ENCODE measurements at regions not wholly inside any gene's neighbourhood (a gene's known extent, or its start where the extent isn't known, plus 50 kb on each side); places are given as distances from the start of the nearest gene placed in this dataset.

GRCh38 chr6:137763886-137764285, 103.2 kb upstream of the TNFAIP3 start:
- no peak for DNase-seq

- DNase-seq: no peak
Observed at GRCh38 chr6:137764464-137764863, 102.6 kb upstream of the TNFAIP3 start.

DNA sequence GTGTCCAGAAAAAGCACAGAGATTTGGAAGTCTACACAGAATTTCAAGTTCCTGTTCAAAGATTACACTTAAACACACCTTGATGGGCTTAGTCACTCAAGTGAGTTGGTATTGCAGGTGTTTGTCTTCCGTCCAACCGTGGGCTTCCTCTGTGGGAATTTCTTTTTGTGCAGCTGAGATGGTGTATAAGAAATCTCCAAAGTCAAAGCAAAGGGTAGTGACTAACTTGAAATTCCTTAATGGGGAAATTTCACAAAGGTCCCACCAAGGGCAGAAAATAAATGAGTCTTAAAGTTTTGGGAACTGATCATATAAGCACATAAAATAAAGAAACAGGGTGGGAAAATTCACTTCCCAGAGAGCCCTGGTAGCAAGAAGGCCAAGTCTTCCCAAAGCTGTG, 102.0 kb upstream of the TNFAIP3 start:
- DNase-seq: no peak

- DNase-seq: no peak
Observed at GRCh38 chr6:137766596-137767370, 100.3 kb upstream of the TNFAIP3 start.

- no peak for DNase-seq
Observed at GRCh38 chr6:137767465-137767864, 99.6 kb upstream of the TNFAIP3 start.

DNA sequence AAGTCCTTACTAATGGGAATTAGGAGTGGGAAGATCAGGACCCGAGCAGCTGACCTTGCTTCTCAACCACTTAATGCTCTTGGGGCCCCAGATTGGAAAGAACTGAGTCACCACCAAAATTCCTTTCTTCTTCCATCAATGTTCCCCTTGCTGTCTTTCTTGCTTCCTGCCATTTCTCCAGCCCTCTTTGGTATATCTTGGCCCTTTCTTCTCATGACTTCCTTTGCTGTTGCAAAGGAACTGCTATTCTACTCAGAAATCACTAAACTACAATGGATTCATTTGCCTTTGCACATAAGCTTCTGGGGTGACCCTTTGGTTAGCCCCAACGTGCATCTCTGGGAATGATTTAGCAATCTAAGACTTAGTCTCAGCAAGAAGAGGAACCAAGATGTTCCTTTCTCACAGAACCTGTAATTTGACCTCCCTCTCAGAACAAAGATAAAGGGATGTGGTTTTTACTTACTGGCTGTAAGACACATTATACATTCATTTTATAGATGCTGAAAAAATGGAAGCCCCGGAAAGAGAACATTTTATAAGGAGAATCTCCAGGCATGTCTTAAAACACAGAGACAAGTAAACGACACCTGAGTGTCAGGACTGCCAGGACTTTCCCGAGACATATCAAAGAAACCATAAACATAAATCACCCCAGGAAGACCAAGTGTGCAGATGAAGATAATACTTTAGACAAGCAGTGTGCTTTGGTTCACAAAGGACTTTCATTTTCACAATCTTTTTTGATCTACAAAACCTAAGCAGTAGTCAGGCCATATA, 99.0 kb upstream of the TNFAIP3 start:
- peak; percentile 39 for DNase-seq

DNA sequence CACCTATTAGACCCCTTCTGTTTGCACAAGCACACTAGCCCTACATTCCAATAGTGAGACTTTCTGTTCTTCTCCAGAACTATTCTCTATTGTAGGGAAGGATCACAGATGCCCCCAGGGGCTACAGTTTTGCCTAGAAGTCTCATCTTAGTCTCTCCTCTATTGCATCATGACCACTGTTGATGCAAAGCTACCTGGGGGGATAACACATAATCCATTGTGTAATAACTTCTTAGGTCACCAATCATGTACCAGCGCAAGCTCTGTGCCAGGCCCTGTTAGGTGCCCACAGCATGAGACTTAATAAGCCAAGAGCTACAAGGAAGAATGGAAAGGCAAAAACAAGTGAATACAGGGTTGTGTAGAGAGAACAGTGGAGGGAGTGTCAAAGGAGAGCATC, 98.1 kb upstream of the TNFAIP3 start:
- no peak for DNase-seq

DNA sequence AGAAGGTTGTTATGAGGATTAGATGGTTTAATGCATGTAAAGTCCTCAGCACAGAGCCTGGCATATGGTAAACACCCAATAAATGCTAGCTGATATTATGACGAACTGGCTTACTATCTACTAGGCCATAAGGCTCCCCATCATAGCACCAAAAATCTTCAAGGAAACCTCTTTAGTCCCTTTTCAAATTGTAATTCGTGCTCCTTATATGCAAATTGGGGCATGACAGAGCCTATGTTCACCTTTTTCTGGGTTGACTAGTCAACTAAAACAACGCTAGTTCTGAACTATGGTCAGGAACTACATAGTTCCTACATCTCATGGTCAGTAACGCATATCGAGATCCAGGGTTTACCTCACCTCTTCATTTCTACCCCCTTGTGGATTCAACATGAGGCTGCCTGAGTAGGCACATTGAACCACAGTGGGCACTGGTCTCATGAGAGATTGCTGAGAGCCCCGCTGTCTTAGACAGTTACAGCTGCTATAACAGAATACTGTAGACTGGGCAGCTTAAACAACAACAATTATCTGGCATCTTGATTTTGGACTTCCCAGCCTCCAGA, 97.2 kb upstream of the TNFAIP3 start:
- no peak for DNase-seq

GRCh38 chr6:137772541-137773250, 94.4 kb upstream of the TNFAIP3 start:
- no peak for DNase-seq

- no peak for DNase-seq
Observed at GRCh38 chr6:137775227-137775626, 91.8 kb upstream of the TNFAIP3 start.

DNA sequence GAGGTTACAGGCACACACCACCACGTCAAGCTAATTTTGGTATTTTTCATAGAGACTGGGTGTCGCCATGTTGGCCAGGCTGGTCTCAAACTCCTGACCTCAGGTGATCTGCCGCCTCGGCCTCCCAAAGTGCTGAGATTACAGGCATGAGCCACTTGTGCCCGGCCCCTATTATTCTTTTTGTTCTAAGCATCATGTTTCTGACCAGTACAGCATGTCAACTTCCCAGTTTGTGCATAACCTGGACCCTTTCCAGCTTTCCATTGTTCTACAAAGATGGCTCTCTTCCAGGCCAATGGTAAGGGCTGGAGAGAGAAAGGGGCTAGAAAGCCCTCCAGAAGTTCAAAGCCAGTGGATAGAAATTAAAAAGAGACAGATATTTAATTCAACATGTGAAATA, 91.3 kb upstream of the TNFAIP3 start:
- no peak for DNase-seq

- no peak for DNase-seq
Observed at GRCh38 chr6:137776256-137776655, 90.8 kb upstream of the TNFAIP3 start.

- DNase-seq: no peak
Observed at GRCh38 chr6:137776786-137777686, 90.0 kb upstream of the TNFAIP3 start.

GRCh38 chr6:137777687-137778075, 89.4 kb upstream of the TNFAIP3 start:
- no peak for DNase-seq

DNA sequence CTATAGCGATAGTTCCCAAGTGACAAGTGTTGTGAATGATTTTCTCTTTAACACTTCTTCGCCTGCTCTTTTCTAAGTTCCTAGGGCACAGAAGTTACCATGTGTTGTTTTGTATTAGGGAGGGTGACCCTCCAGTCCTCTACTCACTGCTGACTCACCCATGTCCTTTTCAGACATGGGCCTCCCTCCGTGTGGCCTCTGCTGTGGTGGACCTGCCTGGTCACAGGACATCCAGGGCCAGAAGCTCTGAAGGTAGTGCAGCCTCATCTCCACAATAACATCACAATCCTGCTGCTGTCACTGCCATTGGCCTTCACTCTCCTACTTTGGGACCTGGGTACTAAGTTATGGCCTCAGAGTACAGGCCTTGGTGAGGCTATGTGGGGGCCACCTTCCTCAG, 87.1 kb upstream of the TNFAIP3 start:
- DNase-seq: no peak

- DNase-seq: no peak
Observed at GRCh38 chr6:137780447-137781034, 86.5 kb upstream of the TNFAIP3 start.

- DNase-seq: no peak
Observed at GRCh38 chr6:137781639-137782038, 85.4 kb upstream of the TNFAIP3 start.

DNA sequence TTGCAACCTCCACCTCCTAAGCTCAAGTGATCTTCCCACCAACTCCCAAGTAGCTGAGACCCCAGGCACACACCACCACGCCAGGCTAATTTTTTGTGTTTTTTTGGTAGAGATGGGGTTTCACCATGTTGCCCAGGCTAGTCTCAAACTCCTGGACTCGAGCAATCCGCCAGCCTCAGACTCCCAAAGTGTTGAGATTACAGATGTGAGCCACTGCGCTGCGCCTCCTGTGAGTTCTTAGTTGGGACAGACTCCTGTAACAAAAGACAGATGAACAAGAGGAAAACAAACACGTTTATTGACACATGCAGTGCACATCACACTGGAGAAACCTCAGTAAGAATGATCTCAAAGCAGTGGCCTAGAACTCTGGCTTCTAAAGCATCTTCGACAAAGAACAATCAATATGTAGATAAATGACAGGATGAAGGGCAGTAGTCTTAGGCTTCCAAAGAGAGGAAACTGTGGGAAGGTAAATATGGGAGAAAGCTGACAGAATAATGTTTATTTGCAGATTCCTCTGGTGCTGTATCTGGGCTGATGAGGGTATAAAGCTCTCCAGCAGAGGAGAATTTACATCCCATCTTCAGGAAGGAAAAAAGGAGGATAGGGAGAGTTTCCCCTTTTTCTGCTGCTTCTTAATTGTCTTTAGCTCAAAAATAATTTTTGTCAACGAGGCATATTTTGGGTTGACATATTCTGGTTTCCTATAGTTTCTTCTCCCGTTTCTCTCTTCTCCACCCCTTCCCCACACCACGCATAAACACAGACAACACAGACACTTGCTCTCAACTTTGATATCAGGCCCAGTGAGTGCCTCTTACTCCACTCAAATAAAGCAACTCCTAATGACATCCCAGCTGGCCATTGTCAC, 84.7 kb upstream of the TNFAIP3 start:
- no peak for DNase-seq

DNA sequence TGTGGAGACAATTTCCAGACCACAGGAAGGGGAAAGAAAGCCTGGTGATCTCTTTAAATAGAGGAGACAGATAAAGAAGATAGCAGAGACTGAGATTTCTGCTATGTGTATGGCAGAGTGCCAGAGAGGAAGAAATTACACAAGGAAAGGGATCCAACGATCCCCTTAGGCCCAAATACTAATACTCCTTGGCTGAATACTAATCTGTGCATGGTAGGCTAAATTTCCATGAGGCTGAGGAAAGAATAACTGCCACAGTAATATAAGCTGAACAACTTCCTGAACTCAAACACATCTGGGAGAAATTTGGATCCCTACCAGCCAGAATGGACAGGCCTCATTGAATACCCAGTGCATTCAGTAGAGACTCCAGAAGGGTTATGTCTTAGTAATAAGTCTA, 83.3 kb upstream of the TNFAIP3 start:
- no peak for DNase-seq

DNA sequence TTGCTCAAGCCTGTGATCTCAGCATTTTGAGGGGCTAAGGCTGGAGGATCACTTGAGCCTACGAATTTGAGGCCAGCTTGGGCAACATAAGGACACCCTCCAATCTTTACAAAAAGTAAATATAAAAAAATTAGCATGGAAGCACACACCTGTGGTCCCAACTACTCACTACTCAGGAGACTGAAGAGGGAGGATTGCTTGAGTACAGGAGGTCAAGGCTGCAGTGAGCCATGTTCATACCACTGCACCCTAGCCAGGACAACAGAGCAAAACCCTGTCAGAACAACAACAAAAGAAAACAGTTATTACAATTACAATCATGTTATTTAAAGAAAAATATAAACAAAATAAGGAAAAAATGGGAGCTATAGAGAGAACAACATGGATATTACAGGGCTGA, 82.5 kb upstream of the TNFAIP3 start:
- DNase-seq: no peak

- no peak for DNase-seq
Observed at GRCh38 chr6:137787016-137787415, 80.0 kb upstream of the TNFAIP3 start.

All from CD4-positive, alpha-beta T cell treated with Interleukin-10 for 1 hour (primary cell).